ENCODE measurements at regions not wholly inside any gene's neighbourhood (a gene's known extent, or its start where the extent isn't known, plus 50 kb on each side); places are given as distances from the start of the nearest gene placed in this dataset.
A peak's percentile ranks its signal among the peaks of the same experiment; 100 is the strongest.

- FAIRE-seq (no peak), DNase-seq (ENCODE audit: low spot score) (no peak)
Observed at GRCh38 chr3:194768586-194768985, 82.9 kb downstream of the FAM43A start.

DNA sequence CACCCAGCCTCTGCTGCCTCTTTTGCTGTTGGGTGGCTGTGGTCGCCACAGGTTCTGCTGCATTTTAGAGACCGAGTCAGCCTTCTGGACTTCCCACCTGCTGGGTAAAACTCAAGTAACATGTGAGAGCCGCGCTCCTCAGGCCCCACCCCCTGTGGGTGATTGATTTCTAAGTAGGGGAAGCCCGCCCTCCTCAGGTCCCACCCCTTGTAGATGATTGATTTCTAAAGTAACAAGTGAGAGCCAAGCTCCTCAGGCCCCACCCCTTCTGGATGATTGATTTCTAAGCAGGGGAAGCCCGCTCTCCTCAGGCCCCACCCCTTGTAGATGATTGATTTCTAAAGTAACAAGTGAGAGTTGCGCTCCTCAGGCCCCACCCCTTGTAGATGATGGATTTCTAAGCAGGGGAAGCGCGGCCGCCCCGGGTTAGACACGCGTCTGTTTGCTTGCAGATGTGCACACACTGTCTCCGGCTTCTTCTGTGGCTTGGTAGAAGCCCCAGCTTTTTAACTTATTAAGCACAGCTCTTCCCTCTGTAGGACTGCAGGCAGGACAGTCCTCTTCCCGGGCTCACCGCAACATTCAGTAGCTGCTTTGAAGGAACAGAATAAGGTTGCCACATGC lies 83.4 kb downstream of the FAM43A start:
- FAIRE-seq, result peak; percentile 59
- DNase-seq (ENCODE audit: low spot score), result peak; percentile 66

- FAIRE-seq, result no peak
- no peak for DNase-seq (ENCODE audit: low spot score)
Observed at GRCh38 chr3:194772241-194773000, 86.7 kb downstream of the FAM43A start.

- DNase-seq (ENCODE audit: low spot score), result no peak
- no peak for FAIRE-seq
Observed at GRCh38 chr3:194773216-194773615, 87.5 kb downstream of the FAM43A start.

DNA sequence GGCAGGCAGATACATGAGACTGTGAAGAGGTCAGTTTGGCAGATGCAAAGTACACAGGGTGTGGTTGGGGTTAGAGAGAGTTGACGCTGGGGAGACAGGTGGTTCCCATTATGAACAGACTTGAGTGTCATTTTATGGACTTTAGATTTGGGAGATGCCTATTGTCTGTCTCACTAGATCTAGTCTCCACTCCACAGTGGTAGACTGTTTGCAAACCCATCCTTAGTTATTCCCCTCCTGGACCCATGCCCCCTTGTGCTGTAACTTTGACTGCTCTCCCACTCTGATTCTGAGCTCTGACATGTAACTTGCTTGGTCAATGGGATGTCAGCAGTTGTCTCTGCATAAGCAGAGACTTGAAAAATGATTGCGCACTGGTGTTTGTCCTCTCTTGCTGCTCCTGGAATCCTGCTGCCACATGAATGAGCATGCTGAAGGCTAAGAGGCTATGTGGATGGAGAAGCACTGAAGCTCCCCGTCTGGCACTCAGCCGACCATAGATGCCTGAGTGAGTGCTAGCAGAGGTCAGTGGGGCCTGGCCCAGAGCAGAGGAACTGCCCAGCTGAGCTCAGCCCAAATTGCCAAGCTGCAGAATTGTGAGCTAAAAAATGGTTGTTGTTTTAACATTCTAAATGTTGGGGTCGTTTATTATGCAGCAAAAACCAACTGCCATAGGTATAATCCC lies 88.2 kb downstream of the FAM43A start:
- DNase-seq (ENCODE audit: low spot score), result no peak
- FAIRE-seq, result no peak

DNA sequence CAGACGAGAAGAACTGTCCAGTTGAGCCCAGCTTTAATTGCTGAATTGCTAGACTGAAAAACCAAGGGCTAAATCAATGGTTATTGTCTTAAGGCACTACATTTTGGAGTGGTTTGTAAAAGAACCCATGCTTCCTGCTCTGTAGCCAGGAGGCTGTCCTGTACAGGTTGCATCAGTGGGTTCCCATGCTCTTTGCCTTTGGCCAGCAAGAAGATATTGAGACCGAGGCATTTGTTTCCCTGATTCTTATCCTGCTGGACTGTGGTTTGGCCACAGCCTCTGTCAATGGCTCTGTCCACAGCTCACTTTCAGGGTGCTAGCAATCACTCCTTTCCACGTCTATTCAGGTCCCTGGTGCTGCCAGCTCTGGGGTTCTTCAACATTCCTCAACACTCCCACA lies 89.6 kb downstream of the FAM43A start:
- no peak for DNase-seq (ENCODE audit: low spot score)
- FAIRE-seq, result no peak

- FAIRE-seq, result no peak
- DNase-seq (ENCODE audit: low spot score), result no peak
Observed at GRCh38 chr3:194775731-194776130, 90.0 kb downstream of the FAM43A start.

DNA sequence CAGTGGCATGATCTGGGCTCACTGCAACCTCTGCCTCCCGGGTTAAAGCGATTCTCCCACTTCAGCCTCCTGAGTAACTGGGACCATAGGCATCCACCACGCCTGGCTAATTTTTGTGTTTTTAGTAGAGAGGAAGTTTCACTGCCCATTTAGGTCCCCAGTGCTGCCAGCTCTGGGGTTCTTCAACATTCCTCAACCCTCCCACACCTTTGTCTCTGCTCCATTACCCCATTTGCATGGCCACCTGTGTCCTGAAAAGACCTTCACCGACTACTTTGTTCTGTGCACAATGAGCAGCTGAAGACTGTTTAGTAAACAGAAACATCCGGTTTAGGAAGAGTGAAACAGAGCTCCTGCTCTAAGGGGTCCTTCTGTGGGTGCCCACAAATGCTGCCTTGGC lies 92.0 kb downstream of the FAM43A start:
- no peak for FAIRE-seq
- DNase-seq (ENCODE audit: low spot score), result no peak

- DNase-seq (ENCODE audit: low spot score) (no peak), FAIRE-seq (no peak)
Observed at GRCh38 chr3:194779729-194780224, 94.1 kb downstream of the FAM43A start.

- DNase-seq (ENCODE audit: low spot score) (no peak), FAIRE-seq (no peak)
Observed at GRCh38 chr3:194780706-194781105, 95.0 kb downstream of the FAM43A start.

GRCh38 chr3:194781617-194782016 lies 95.9 kb downstream of the FAM43A start:
- DNase-seq (ENCODE audit: low spot score) (no peak), FAIRE-seq (no peak)

DNA sequence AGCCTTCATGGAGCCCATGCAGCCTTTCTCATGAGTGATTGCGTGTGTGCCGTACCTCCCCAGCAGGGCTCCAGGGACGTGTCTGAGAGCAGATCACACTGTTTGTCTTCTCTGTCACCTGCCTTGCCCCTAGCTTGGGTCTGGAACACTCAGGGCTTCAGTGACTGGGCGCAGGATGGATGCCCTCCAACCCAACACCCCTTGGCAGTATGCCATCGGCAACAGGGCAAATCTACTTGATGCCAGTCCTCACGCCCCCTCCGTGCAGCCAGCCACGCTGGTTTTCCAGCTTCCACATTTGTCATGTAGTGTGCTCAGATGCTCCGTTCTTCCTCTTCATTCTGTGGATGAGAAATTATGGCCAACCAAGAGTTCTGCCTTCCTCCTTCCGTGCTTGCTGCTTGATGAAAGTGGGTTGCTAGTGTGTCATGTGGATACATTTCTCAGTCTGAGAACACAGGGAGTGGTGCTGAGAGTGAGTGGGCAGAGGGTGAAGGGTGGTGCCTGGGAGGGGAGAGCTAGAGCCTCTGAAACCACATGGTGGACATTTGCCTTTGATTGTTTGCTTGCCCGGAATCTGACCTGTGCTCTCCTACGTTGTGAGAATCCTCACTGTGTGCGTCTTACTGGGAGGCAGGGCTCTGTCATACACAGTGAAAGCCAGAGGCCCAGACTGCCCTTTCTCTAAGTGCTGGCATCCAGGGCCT lies 97.2 kb downstream of the FAM43A start:
- no peak for FAIRE-seq
- DNase-seq (ENCODE audit: low spot score), result no peak

- FAIRE-seq, result no peak
- no peak for DNase-seq (ENCODE audit: low spot score)
Observed at GRCh38 chr3:194784361-194784760, 98.7 kb downstream of the FAM43A start.

- no peak for FAIRE-seq
- no peak for DNase-seq (ENCODE audit: low spot score)
Observed at GRCh38 chr3:194785315-194785714, 99.6 kb downstream of the FAM43A start.

DNA sequence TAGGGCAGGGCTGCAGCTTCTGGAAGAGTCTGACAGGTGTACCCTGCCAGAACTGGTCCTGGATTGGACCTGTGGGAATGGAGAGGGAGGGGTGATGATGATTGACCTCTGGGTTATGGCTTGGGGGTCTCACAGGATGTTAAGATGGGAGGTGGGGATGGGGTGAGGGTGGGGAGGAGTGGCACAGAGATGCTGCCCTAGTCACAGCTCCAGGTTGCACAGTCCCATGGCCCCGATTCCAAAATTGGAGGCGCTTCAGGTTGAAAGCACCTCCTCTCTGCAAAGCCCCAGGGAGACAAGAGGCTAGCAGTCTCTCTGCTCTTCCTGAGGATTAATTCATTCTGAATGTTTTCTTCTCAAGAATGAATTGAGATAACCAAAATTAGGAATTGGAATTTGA lies 101.4 kb downstream of the FAM43A start:
- DNase-seq (ENCODE audit: low spot score) (no peak), FAIRE-seq (no peak)

GRCh38 chr3:194787650-194788049 lies 102.0 kb downstream of the FAM43A start:
- DNase-seq (ENCODE audit: low spot score) (no peak), FAIRE-seq (no peak)

- no peak for FAIRE-seq
- no peak for DNase-seq (ENCODE audit: low spot score)
Observed at GRCh38 chr3:194792368-194792767, 106.7 kb downstream of the FAM43A start.

DNA sequence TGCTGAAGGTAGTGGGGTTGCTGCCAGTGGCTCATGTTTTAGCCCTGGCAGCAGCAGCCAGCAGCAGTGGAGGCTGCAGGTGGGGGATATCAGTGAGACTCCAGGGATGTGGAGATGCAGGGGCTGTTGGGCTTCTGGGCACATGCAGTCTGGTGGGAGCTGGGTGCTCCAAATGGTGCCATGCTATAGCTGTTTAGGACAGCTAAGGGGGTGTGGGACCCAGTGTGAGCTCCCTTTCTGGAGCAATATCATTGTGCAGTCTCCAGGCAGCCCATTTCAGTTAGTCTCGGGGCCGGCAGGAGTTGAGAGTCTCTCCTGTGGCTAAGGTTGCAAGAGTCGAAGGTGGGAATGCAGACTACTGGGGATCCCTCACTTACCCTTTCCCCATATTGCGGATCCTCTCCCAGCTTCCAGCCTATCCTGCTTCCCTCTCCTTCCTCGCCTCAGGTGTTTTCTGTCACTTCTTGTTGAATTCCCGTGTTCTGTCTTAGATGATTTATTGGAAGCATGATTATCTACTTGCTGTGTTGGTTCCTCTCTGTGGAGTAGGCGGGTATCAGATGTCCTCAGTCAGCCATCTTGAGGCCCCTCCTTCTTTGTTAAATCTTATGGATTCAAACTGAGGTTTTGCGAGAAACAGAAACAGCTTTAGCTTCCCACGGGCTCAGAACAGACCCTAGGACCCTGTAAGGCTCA lies 112.0 kb downstream of the FAM43A start:
- FAIRE-seq (no peak), DNase-seq (ENCODE audit: low spot score) (no peak)

DNA sequence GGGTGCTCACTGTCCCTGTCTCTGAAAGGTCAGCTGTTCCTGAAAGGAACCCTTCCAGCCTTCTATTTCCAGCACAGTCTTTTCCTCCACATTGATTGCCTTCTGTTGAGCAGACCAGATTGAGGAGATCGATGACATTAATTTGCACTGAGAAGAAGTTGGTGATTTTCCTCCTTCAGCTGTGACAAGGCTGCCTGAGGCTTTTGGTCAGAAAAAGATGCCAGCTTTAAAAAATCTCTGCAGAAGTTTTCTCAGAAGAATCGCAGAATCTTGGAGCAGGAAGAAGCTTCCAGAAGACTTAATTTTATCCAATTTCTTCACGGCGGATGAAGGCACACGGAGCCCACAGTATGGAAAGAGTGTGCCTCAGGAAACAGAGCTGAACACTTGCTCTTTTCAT lies 112.8 kb downstream of the FAM43A start:
- DNase-seq (ENCODE audit: low spot score), result no peak
- no peak for FAIRE-seq

GRCh38 chr3:194800002-194800401 lies 114.3 kb downstream of the FAM43A start:
- FAIRE-seq (no peak), DNase-seq (ENCODE audit: low spot score) (no peak)

Data from RCC 7860 (cell line).